ENCODE measurements at regions not wholly inside any gene's neighbourhood (a gene's known extent, or its start where the extent isn't known, plus 50 kb on each side); places are given as distances from the start of the nearest gene placed in this dataset.

DNA sequence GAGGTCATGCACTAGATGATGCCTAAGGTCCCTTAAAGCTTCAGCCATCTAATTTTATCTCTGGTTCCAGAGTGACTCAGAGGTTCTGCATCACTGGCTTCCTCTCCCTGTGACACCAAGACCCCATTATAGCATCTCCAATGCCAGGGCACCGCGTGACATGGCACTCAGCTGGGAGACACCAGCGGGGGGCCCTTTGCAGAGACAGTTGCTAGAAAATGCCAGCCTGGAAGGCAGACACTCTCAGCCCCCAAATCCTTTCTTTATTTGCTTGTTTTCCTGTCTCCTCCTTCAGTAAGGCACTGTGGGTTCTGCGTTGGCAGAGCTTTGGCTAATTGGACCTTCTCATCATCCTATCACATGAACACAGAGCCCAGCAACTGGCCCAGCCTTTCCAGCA is 123.5 kb upstream of the VRK1 start:
- Mint-ChIP-seq H3K4me1 (peaks cover 7% of the 10 kb centered on the region), H3K4me3 (no peak overlapping the region), H3K27ac (no peak overlapping the region), H3K36me3 (ENCODE audit: low read depth) (no peaks in the 10 kb centered on the region), H3K9me3 (no peaks in the 10 kb centered on the region; the same call in 2 of the 3 replicates), H3K27me3 (ENCODE audit: insufficient read depth, low read depth, poor library complexity) (peaks cover 2% of the 10 kb centered on the region)
- no peak overlapping the region for H2AFZ ChIP-seq
- no peaks in the 10 kb centered on the region for H3K27me3 ChIP-seq (ENCODE audit: insufficient read depth)
- DNase-seq (ENCODE audit: low spot score) (no peak), ATAC-seq (no peak)
- no peaks in the 10 kb centered on the region for H3F3A ChIP-seq (replicated peaks; ENCODE audit: low read depth)
- H3K4me1 ChIP-seq (ENCODE audit: insufficient read depth) = no peaks in the 10 kb centered on the region
- no peak overlapping the region for H3K4me2 ChIP-seq
- no peak overlapping the region for H3K27ac ChIP-seq (ENCODE audit: low read depth)
- no peaks in the 10 kb centered on the region for H3K79me2 ChIP-seq (replicated peaks; ENCODE audit: insufficient read depth)
- H3K9me2 ChIP-seq (ENCODE audit: insufficient read depth) = no peaks in the 10 kb centered on the region
- H3K4me3 ChIP-seq = no peak overlapping the region
- no peaks in the 10 kb centered on the region for H3K36me3 ChIP-seq (ENCODE audit: insufficient read depth)
- H4K20me1 ChIP-seq (replicated peaks; ENCODE audit: insufficient read depth) = no peaks in the 10 kb centered on the region
- TF ChIP-seq STAT1 (IDR thresholded peaks at IDR 0.05; ENCODE audit: unreplicated experiment) (no peak), ZNF114 (CRISPR knock-in tag; IDR thresholded peaks at IDR 0.05) (no peak), CREB1 (CRISPR knock-in tag; IDR thresholded peaks at IDR 0.05; ENCODE audit: low read depth) (no peak), ZNF331 (CRISPR knock-in tag; IDR thresholded peaks at IDR 0.05; ENCODE audit: low read depth) (no peak), EZH2phosphoT487 (IDR thresholded peaks at IDR 0.05; ENCODE audit: unreplicated experiment) (no peak), NANOG (IDR thresholded peaks at IDR 0.05; ENCODE audit: borderline replicate concordance) (no peak), JUNB (IDR thresholded peaks at IDR 0.05; ENCODE audit: unreplicated experiment) (no peak), POLR2AphosphoS5 (IDR thresholded peaks at IDR 0.05; ENCODE audit: low read depth) (no peak)
- TF ChIP-seq, protein P1, sequence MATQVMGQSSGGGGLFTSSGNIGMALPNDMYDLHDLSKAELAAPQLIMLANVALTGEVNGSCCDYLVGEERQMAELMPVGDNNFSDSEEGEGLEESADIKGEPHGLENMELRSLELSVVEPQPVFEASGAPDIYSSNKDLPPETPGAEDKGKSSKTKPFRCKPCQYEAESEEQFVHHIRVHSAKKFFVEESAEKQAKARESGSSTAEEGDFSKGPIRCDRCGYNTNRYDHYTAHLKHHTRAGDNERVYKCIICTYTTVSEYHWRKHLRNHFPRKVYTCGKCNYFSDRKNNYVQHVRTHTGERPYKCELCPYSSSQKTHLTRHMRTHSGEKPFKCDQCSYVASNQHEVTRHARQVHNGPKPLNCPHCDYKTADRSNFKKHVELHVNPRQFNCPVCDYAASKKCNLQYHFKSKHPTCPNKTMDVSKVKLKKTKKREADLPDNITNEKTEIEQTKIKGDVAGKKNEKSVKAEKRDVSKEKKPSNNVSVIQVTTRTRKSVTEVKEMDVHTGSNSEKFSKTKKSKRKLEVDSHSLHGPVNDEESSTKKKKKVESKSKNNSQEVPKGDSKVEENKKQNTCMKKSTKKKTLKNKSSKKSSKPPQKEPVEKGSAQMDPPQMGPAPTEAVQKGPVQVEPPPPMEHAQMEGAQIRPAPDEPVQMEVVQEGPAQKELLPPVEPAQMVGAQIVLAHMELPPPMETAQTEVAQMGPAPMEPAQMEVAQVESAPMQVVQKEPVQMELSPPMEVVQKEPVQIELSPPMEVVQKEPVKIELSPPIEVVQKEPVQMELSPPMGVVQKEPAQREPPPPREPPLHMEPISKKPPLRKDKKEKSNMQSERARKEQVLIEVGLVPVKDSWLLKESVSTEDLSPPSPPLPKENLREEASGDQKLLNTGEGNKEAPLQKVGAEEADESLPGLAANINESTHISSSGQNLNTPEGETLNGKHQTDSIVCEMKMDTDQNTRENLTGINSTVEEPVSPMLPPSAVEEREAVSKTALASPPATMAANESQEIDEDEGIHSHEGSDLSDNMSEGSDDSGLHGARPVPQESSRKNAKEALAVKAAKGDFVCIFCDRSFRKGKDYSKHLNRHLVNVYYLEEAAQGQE (IDR thresholded peaks at IDR 0.05; ENCODE audit: unreplicated experiment) = no peak
- TF ChIP-seq, protein P2, sequence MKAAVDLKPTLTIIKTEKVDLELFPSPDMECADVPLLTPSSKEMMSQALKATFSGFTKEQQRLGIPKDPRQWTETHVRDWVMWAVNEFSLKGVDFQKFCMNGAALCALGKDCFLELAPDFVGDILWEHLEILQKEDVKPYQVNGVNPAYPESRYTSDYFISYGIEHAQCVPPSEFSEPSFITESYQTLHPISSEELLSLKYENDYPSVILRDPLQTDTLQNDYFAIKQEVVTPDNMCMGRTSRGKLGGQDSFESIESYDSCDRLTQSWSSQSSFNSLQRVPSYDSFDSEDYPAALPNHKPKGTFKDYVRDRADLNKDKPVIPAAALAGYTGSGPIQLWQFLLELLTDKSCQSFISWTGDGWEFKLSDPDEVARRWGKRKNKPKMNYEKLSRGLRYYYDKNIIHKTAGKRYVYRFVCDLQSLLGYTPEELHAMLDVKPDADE (IDR thresholded peaks at IDR 0.05) = no peak
- TF ChIP-seq, protein P3, sequence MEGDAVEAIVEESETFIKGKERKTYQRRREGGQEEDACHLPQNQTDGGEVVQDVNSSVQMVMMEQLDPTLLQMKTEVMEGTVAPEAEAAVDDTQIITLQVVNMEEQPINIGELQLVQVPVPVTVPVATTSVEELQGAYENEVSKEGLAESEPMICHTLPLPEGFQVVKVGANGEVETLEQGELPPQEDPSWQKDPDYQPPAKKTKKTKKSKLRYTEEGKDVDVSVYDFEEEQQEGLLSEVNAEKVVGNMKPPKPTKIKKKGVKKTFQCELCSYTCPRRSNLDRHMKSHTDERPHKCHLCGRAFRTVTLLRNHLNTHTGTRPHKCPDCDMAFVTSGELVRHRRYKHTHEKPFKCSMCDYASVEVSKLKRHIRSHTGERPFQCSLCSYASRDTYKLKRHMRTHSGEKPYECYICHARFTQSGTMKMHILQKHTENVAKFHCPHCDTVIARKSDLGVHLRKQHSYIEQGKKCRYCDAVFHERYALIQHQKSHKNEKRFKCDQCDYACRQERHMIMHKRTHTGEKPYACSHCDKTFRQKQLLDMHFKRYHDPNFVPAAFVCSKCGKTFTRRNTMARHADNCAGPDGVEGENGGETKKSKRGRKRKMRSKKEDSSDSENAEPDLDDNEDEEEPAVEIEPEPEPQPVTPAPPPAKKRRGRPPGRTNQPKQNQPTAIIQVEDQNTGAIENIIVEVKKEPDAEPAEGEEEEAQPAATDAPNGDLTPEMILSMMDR (conservative IDR thresholded peaks at IDR 0.05; ENCODE audit: low read depth in 2 of 2) = no peak
- TF ChIP-seq, protein P4, sequence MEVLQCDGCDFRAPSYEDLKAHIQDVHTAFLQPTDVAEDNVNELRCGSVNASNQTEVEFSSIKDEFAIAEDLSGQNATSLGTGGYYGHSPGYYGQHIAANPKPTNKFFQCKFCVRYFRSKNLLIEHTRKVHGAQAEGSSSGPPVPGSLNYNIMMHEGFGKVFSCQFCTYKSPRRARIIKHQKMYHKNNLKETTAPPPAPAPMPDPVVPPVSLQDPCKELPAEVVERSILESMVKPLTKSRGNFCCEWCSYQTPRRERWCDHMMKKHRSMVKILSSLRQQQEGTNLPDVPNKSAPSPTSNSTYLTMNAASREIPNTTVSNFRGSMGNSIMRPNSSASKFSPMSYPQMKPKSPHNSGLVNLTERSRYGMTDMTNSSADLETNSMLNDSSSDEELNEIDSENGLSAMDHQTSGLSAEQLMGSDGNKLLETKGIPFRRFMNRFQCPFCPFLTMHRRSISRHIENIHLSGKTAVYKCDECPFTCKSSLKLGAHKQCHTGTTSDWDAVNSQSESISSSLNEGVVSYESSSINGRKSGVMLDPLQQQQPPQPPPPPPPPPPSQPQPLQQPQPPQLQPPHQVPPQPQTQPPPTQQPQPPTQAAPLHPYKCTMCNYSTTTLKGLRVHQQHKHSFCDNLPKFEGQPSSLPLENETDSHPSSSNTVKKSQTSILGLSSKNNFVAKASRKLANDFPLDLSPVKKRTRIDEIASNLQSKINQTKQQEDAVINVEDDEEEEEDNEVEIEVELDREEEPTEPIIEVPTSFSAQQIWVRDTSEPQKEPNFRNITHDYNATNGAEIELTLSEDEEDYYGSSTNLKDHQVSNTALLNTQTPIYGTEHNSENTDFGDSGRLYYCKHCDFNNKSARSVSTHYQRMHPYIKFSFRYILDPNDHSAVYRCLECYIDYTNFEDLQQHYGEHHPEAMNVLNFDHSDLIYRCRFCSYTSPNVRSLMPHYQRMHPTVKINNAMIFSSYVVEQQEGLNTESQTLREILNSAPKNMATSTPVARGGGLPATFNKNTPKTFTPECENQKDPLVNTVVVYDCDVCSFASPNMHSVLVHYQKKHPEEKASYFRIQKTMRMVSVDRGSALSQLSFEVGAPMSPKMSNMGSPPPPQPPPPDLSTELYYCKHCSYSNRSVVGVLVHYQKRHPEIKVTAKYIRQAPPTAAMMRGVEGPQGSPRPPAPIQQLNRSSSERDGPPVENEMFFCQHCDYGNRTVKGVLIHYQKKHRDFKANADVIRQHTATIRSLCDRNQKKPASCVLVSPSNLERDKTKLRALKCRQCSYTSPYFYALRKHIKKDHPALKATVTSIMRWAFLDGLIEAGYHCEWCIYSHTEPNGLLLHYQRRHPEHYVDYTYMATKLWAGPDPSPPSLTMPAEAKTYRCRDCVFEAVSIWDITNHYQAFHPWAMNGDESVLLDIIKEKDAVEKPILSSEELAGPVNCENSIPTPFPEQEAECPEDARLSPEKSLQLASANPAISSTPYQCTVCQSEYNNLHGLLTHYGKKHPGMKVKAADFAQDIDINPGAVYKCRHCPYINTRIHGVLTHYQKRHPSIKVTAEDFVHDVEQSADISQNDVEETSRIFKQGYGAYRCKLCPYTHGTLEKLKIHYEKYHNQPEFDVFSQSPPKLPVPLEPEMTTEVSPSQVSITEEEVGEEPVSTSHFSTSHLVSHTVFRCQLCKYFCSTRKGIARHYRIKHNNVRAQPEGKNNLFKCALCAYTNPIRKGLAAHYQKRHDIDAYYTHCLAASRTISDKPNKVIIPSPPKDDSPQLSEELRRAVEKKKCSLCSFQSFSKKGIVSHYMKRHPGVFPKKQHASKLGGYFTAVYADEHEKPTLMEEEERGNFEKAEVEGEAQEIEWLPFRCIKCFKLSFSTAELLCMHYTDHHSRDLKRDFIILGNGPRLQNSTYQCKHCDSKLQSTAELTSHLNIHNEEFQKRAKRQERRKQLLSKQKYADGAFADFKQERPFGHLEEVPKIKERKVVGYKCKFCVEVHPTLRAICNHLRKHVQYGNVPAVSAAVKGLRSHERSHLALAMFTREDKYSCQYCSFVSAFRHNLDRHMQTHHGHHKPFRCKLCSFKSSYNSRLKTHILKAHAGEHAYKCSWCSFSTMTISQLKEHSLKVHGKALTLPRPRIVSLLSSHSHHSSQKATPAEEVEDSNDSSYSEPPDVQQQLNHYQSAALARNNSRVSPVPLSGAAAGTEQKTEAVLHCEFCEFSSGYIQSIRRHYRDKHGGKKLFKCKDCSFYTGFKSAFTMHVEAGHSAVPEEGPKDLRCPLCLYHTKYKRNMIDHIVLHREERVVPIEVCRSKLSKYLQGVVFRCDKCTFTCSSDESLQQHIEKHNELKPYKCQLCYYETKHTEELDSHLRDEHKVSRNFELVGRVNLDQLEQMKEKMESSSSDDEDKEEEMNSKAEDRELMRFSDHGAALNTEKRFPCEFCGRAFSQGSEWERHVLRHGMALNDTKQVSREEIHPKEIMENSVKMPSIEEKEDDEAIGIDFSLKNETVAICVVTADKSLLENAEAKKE (CRISPR knock-in tag; IDR thresholded peaks at IDR 0.05) = no peak

All from GM23338 (cell line).